Ishikawa (cell line): ENCODE measurements at regions not wholly inside any gene's neighbourhood (a gene's known extent, or its start where the extent isn't known, plus 50 kb on each side); places are given as distances from the start of the nearest gene placed in this dataset.

Experiments used
- CEBPB ChIP-seq: IDR thresholded peaks from 2 replicates; pipeline ENCODE4 v1.6.1; 2012
- CREB1 ChIP-seq: IDR thresholded peaks from 2 replicates; pipeline ENCODE4 v1.6.1; 2012; ENCODE audit warnings: low read depth
- EGR1 ChIP-seq: IDR thresholded peaks from 2 replicates; pipeline ENCODE4 v1.6.1; 2012
- EP300 ChIP-seq: IDR thresholded peaks from 2 replicates; pipeline ENCODE4 v1.6.1; 2012; ENCODE audit warnings: borderline replicate concordance
- FOXM1 ChIP-seq: IDR thresholded peaks from 2 replicates; pipeline ENCODE4 v1.6.1; 2012; ENCODE audit warnings: low read depth, borderline replicate concordance
- NFIC ChIP-seq: IDR thresholded peaks from 2 replicates; pipeline ENCODE4 v1.6.1; 2012
- RAD21 ChIP-seq: IDR thresholded peaks from 2 replicates; pipeline ENCODE4 v1.6.1; 2012; ENCODE audit warnings: low read depth
- TAF1 ChIP-seq: IDR thresholded peaks from 2 replicates; pipeline ENCODE4 v1.6.1; 2012; ENCODE audit warnings: low read depth, mild to moderate bottlenecking
- TCF12 ChIP-seq: IDR thresholded peaks from 2 replicates; pipeline ENCODE4 v1.6.1; 2012; ENCODE audit warnings: low read depth
- TEAD4 ChIP-seq: IDR thresholded peaks from 2 replicates; pipeline ENCODE4 v1.6.1; 2012
- YY1 ChIP-seq: IDR thresholded peaks from 2 replicates; pipeline ENCODE4 v1.6.1; 2012; ENCODE audit warnings: low read depth
- ZBTB7A ChIP-seq: IDR thresholded peaks from 2 replicates; pipeline ENCODE4 v1.6.1; 2012; ENCODE audit warnings: low read depth
- TF ChIP-seq, protein P1 (sequence below): IDR thresholded peaks from 2 replicates; pipeline ENCODE4 v1.6.1; 2012
- TF ChIP-seq, protein P2 (sequence below): IDR thresholded peaks from 2 replicates; pipeline ENCODE4 v1.6.1; 2012
- TF ChIP-seq, protein P3 (sequence below): IDR thresholded peaks from 2 replicates; pipeline ENCODE4 v1.6.1; 2012; ENCODE audit warnings: low read depth, mild to moderate bottlenecking

DNA sequence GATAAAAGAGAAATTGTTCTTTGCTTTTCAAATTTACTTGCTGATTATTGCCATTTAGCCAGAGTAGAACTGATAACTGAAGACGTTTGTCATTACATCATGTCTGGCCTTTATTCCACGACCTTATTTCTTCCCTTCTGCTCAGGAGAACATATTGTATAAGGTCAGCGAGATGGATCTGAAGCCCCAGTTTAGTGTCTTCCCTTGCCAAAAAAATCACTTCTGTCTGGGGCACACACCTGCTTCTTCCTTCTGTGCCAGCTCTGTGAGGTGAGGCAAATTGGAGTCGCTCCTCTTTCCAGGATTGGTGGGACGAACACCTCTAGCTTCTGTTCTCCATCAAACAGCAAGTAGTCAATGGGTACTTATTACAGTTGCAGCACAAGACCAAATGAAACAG, 250.3 kb upstream of the CRBN start:
- TF ChIP-seq EGR1 (no peak), TCF12 (no peak)

DNA sequence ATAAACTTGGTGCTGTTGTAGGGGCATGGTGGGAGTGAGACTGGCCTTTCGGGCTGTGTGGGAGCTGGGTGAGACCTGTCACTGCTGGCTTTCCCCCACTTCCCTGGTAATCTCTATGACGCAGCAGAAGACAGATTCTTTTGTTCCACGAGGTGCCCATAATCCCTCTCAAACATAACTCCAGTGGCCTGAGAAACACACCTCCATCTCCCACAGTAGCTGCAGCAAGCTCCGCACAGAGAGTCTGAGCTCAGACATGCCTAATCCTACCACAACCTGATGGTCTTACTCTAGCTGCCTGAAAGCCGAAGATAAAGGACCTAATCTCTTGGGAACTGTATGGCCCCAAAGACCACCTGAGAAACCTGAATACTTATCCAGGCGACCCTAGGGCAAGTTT, 225.6 kb upstream of the CRBN start:
- TF ChIP-seq EGR1: no peak
- no peak for TF ChIP-seq ZBTB7A

DNA sequence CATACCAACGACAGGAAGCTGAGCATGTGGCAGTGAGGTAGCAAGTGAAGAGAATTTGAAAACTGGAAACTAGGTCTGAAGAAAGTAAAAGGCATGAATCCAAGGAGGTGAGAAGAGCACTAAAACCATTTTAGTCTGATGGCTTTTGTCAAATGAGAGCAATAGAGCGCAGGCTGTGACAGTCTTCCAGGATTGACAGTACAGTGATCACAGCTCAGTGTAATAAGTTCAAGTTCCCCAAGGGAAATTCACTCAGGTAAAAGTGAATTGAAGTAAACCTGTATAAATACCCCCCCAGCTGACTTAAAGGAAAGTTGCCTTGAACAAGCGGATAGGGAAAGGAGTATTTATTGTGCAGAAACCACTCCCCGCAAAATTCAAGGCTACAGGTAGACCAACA, 224.2 kb upstream of the CRBN start:
- TF ChIP-seq, protein P1, sequence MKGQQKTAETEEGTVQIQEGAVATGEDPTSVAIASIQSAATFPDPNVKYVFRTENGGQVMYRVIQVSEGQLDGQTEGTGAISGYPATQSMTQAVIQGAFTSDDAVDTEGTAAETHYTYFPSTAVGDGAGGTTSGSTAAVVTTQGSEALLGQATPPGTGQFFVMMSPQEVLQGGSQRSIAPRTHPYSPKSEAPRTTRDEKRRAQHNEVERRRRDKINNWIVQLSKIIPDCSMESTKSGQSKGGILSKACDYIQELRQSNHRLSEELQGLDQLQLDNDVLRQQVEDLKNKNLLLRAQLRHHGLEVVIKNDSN: no peak
- TF ChIP-seq ZBTB7A (no peak), TAF1 (no peak)

DNA sequence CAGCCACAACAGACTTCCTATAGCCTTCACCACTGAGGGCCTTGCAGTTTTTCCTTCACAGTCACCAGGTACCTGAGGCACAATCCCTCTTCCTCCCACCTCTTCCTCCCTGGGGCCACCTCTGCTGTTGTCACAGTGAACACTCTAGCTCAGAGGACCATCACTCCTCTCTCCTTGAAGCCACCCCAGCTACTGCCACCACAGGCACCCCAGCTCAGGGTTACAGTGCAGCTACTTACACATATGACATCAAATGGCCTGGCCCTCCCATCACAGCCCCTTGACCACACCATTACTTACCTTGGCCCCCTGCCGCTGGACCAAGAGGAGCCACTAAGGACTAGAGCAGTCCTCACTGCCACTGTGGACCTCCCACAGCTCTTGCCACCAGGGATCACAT, 213.5 kb upstream of the CRBN start:
- TF ChIP-seq NFIC (no peak), TEAD4 (no peak), FOXM1 (no peak), TCF12 (no peak), CEBPB (no peak), EGR1 (no peak), YY1 (no peak), ZBTB7A (no peak), EP300 (no peak), CREB1 (no peak), RAD21 (no peak), TAF1 (no peak)
- TF ChIP-seq, protein P1: no peak
- TF ChIP-seq, protein P2, sequence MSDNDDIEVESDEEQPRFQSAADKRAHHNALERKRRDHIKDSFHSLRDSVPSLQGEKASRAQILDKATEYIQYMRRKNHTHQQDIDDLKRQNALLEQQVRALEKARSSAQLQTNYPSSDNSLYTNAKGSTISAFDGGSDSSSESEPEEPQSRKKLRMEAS: no peak
- TF ChIP-seq, protein P3, sequence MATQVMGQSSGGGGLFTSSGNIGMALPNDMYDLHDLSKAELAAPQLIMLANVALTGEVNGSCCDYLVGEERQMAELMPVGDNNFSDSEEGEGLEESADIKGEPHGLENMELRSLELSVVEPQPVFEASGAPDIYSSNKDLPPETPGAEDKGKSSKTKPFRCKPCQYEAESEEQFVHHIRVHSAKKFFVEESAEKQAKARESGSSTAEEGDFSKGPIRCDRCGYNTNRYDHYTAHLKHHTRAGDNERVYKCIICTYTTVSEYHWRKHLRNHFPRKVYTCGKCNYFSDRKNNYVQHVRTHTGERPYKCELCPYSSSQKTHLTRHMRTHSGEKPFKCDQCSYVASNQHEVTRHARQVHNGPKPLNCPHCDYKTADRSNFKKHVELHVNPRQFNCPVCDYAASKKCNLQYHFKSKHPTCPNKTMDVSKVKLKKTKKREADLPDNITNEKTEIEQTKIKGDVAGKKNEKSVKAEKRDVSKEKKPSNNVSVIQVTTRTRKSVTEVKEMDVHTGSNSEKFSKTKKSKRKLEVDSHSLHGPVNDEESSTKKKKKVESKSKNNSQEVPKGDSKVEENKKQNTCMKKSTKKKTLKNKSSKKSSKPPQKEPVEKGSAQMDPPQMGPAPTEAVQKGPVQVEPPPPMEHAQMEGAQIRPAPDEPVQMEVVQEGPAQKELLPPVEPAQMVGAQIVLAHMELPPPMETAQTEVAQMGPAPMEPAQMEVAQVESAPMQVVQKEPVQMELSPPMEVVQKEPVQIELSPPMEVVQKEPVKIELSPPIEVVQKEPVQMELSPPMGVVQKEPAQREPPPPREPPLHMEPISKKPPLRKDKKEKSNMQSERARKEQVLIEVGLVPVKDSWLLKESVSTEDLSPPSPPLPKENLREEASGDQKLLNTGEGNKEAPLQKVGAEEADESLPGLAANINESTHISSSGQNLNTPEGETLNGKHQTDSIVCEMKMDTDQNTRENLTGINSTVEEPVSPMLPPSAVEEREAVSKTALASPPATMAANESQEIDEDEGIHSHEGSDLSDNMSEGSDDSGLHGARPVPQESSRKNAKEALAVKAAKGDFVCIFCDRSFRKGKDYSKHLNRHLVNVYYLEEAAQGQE: no peak

DNA sequence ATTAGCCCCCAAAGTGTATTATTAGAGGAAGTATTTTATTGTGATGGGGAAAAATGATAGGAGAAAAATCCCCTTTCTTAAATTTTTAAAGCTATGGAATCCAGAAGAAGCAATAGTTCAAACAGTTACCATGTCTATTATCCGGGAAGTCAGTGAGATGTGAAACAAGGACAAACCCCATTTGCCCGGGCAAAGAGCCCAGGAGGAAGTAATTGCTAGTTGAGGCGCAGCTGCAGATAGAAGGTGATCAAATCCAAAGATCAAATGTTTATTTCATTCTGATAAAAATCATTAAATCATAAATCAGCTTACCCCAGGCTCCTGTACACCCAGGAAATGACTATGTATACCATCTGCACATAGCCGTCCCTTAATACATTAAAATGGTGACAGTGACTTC, 204.0 kb upstream of the CRBN start:
- TF ChIP-seq YY1 (no peak), TEAD4 (no peak), TAF1 (no peak), CEBPB (no peak), NFIC (no peak), EP300 (no peak)
- TF ChIP-seq, protein P3: no peak

DNA sequence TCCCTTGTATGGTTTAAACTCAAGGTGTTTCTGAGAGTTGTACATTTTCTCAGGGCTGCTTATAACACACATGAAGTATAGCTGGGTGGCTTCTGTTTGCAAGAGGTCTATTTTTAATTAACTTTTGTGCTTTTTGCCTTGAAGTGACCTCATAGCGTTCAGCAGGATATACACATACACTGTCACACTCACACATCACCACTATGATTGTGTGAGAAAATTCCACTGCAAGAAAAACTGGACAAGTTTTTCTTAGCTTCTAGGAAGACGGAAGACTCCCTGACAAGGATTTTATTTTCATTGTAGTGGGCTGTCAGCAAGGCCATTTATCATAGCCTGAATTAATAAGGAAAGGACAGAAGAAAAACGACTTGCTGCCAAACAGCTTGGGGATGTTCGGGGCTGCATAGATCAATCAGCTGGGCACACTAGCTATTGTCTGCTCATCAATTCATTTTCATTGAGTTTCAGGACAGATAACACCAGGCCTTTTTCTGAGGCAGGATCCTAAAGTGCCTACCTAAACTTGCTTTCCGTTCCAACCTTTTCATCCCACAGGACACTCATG, 192.8 kb upstream of the CRBN start:
- TF ChIP-seq, protein P3: no peak
- TF ChIP-seq FOXM1 (no peak), EP300 (no peak), ZBTB7A (no peak), CREB1 (no peak), NFIC (no peak), RAD21 (no peak), TAF1 (no peak), EGR1 (no peak), CEBPB (no peak), YY1 (no peak), TEAD4 (no peak), TCF12 (no peak)
- TF ChIP-seq, protein P1: no peak
- TF ChIP-seq, protein P2: no peak
